GM06990 (cell line): ENCODE measurements at regions not wholly inside any gene's neighbourhood (a gene's known extent, or its start where the extent isn't known, plus 50 kb on each side); places are given as distances from the start of the nearest gene placed in this dataset.
"Not testable (repeated sequence)": the region's sequence is repeated elsewhere in the genome, so short reads cannot be mapped to it uniquely, and the experiment has no call there.

Experiments used
- DNase-seq: peaks from one replicate; pipeline ENCODE4 v3.0.0-alpha.2; 2011; ENCODE audit not compliant: insufficient read length; ENCODE audit errors: extremely low read depth
- H3K27me3 ChIP-seq: replicated peaks from 2 replicates; pipeline ENCODE4 v1.6.0; 2011; ENCODE audit warnings: low read length; ENCODE audit not compliant: control insufficient read depth, insufficient read depth
- H3K36me3 ChIP-seq: 2 replicates; pipeline ENCODE4 v1.5.1; 2011; ENCODE audit warnings: low read length; ENCODE audit not compliant: control insufficient read depth, insufficient read depth
- H3K4me3 ChIP-seq: replicated peaks from 2 replicates; pipeline ENCODE4 v1.5.1; 2011; ENCODE audit warnings: low read depth, mild to moderate bottlenecking, control low read depth, low read length
- TF ChIP-seq, protein P1 (sequence below): IDR thresholded peaks from 2 replicates; pipeline ENCODE4 v1.5.1; 2011; ENCODE audit warnings: low read length, control low read depth, mild to moderate bottlenecking, inconsistent platforms; ENCODE audit not compliant: insufficient read depth, poor library complexity, severe bottlenecking

DNA sequence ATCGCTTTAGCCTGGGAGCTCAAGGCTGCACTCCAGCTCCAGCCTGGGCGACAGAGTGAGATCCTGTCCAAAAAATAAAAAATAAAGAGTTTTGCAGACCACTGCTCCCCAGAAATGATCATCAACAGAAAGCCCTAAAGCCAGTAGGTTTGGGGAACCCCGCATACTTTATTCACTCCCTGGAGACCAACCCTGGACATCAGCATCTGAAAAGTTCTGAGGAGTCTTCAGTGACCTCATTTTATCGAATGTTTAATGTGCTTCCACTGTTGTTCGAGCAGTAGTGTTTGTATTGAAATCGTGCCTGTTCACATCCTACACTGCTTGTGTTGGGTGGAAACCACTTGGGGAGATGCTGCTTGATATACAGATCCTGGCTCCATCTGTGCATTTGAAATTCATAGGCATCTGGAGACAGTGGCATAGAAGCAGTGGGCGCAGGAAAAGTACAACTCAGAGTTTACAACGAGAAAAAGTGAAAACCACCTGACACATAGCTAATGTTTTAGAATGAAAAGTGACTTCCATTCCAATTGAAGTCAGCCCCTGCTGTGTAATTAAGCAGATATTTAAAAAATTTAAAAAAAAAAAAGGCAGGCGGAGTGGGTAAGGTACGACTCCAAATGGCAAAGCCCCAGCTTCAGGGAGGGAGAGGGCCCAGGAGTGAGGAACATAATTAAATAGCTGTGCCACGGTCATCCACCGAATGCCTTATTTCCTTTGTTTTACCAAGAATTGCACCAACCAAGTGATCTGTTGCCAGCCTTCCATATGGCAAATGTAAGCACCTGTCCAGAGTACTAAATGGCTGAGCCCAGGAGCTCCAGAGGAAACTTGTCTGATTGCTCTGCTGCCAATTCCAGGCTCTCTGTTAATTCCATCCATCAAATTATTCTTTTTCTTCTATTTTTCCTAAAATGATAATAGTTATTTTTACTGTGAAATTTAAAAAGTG, 100.4 kb upstream of the NAA20 start:
- Histone ChIP-seq H3K27me3 (no peaks in the 10 kb centered on the region), H3K4me3 (no peak overlapping the region), H3K36me3 (no peaks in the 10 kb centered on the region)
- TF ChIP-seq, protein P1, sequence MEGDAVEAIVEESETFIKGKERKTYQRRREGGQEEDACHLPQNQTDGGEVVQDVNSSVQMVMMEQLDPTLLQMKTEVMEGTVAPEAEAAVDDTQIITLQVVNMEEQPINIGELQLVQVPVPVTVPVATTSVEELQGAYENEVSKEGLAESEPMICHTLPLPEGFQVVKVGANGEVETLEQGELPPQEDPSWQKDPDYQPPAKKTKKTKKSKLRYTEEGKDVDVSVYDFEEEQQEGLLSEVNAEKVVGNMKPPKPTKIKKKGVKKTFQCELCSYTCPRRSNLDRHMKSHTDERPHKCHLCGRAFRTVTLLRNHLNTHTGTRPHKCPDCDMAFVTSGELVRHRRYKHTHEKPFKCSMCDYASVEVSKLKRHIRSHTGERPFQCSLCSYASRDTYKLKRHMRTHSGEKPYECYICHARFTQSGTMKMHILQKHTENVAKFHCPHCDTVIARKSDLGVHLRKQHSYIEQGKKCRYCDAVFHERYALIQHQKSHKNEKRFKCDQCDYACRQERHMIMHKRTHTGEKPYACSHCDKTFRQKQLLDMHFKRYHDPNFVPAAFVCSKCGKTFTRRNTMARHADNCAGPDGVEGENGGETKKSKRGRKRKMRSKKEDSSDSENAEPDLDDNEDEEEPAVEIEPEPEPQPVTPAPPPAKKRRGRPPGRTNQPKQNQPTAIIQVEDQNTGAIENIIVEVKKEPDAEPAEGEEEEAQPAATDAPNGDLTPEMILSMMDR = no peak
- DNase-seq = no peak

DNA sequence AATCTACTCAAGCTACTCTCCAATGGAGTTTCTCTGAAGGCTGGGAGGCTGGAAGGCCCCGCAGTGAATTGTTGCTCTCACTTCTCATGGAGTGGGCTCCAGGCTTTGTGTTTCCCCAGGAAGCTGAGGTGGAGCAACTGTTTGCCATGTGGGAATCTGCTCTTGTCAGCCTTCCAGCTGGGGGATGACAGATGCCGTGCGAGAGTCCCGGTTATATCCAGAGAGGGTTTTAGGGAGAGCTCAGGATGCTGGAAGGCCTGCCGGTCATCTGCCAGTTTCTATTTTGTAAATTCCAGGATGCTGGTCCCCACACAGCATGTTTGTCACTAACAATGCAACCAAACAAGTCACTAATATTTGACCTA, 98.2 kb upstream of the NAA20 start:
- Histone ChIP-seq H3K36me3 (no peaks in the 10 kb centered on the region), H3K27me3 (no peaks in the 10 kb centered on the region), H3K4me3 (no peak overlapping the region)
- no peak for DNase-seq
- TF ChIP-seq, protein P1 = no peak

DNA sequence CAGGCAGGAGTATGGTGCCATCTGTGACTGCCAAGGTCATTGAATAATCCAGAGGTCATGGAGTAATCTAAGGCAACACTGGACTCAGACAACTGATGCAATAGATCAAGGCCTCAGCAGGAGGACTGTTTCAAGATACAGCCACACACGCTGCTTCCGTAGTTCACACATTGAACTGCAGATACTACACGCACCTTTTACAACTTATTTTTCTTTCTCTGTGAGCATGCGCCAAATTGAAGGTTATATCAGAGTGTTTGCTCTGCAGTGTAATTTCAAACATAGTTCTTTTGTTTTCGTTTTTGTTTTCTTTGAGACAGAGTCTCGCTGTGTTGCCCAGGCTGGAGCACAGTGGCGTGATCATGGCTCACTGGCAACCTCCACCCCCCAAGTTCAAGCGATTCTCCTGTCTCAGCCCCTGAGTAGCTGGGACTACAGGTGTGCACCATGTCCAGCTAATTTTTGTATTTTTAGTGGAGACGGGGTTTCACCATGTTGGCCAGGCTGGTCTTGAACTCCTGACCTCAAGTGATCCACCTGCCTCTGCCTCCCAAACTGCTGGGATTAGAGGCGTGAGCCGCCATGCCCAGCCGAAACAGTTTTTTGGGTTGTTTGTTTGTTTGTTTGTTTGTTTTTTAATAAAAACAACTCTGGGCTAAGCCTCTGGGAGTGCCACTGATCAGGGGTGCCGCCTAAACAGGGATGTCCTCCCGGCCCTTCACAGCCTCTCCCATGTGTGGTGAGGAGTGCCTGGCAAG, 96.6 kb upstream of the NAA20 start:
- TF ChIP-seq, protein P1 = no peak
- H3K27me3 ChIP-seq = no peaks in the 10 kb centered on the region
- H3K36me3 ChIP-seq = no peaks in the 10 kb centered on the region
- no peak for DNase-seq
- H3K4me3 ChIP-seq = no peak overlapping the region

DNA sequence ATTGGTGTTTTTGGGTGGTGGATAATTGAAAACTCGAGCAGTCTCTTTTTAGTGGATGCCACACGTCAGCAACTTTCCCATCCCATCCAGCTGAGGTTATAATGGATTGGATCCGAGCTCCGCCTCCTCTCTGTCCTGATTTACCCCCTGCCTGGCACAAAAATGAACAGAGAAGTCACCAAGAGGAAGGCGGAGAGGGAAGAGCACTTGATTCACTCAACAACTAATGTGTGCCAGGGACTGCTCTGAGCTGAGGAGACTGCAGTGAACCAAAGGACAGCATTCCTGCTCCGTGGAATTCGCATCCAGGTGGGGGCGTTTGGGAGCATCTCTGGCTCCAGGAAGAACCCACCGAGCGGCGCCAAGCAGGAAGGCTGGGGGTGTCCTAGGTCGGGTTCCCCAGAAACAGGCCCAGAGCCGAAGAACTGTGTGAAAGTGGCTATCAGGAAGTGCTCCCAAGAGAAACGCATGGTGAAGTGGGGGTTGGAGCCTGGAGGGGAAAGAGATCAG, 95.8 kb upstream of the NAA20 start:
- TF ChIP-seq, protein P1 = no peak
- H3K27me3 ChIP-seq = no peaks in the 10 kb centered on the region
- no peak for DNase-seq
- no peaks in the 10 kb centered on the region for H3K36me3 ChIP-seq
- H3K4me3 ChIP-seq = no peak overlapping the region

DNA sequence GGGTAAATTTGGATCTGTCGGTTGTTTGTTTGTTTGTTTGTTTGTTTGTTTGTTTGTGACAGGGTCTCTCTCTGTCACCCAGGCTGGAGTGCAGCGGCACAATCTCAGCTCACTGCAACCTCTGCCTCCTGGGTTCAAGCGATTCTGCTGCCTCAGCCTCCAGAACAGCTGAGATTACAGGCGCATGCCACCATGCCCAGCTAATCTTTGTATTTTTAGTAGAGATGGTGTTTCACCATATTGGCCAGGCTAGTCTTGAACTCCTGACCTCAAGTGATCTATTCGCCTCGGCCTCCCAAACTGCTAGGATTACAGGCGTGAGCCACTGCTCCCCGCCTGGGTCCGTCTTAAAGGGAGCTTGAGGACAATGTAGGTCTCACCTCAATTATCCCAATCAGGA, 95.3 kb upstream of the NAA20 start:
- not testable (repeated sequence) for H3K36me3 ChIP-seq, H3K4me3 ChIP-seq, DNase-seq, H3K27me3 ChIP-seq

DNA sequence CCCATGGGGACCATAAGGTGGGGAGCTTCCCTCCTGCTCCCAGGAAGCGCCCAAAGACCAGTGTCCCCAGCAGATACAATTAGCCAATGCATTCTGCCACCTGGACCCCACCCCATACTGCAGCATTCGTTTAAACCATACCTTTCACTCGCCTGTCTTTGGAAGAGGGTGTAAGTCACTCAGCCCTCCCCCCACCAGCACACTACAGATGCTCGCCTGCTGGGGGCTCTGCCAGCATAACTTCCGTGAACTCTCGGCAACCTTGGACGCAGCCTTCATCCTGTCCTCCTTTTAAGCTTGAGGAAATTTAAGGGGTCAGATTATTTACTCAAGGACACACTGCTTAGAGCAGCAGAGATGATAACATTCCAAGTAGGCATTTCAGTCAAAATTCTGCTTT, 94.4 kb upstream of the NAA20 start:
- TF ChIP-seq, protein P1 = no peak
- H3K36me3 ChIP-seq = no peaks in the 10 kb centered on the region
- no peak overlapping the region for H3K4me3 ChIP-seq
- no peak for DNase-seq
- no peaks in the 10 kb centered on the region for H3K27me3 ChIP-seq
